ENCODE measurements at regions not wholly inside any gene's neighbourhood (a gene's known extent, or its start where the extent isn't known, plus 50 kb on each side); places are given as distances from the start of the nearest gene placed in this dataset.

DNA sequence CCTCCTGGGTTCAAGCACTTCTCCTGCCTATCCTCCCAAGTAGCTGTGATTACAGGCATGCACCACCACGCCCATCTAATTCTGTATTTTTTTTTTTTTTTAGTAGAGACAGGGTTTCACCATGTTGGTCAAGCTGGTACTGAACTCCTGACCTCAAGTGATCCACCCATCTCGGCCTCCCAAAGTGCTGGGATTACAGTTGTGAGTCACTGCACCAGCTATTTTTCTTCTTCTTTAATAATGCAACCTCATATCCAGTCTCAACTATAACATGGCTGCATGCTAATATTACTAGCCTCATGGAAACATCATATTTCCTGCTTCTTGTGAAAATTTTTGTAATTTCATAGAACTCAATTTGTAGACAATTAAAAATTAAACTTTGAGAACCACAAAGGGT, 706.5 kb downstream of the KCTD8 start:
- POLR2A ChIA-PET, result no interaction called here

More for the DNA sequence above, 706.5 kb downstream of the KCTD8 start:
- RAD21 ChIA-PET (ENCODE audit: unreplicated experiment), result no interaction called here
- Histone ChIP-seq H3K9me3 (replicated peaks; ENCODE audit: control insufficient read depth, insufficient read depth, low read length) (no peaks in the 10 kb centered on the region), H3K79me2 (ENCODE audit: control insufficient read depth, insufficient read depth, low read length) (no peaks in the 10 kb centered on the region), H3K27me3 (replicated peaks in 1 of 2; ENCODE audit: control insufficient read depth in 2 of 2, insufficient read depth in 2 of 2, low read length in 1 of 2) (no peaks in the 10 kb centered on the region), H3K36me3 (ENCODE audit: control insufficient read depth in 2 of 2, insufficient read depth in 2 of 2, low read length in 1 of 2) (no peaks in the 10 kb centered on the region), H3K4me3 (no peak overlapping the region), H4K20me1 (ENCODE audit: control insufficient read depth, insufficient read depth) (no peaks in the 10 kb centered on the region), H3K4me2 (ENCODE audit: control insufficient read depth, insufficient read depth) (no peak overlapping the region), H3K9ac (ENCODE audit: control insufficient read depth, insufficient read depth, low read length) (no peak overlapping the region), H3K4me1 (ENCODE audit: control insufficient read depth, insufficient read depth, low read length) (no peaks in the 10 kb centered on the region), H2AFZ (ENCODE audit: control insufficient read depth, low read depth, low read length) (no peak overlapping the region), H3K27ac (ENCODE audit: control insufficient read depth, insufficient read depth) (no peak overlapping the region)
- SMC1A ChIA-PET (ENCODE audit: uncharacterized antibody, unreplicated experiment), result no interaction called here
- DNase-seq (ENCODE audit: low read depth, low spot score) (no peak), ATAC-seq (no peak), FAIRE-seq (no peak)
- 0% methylated on average over 2 of the region's 2 CpGs for WGBS (ENCODE audit: insufficient coverage, insufficient replicate concordance, low lambda C conversion rate, missing lambda C conversion rate)
- intact Hi-C loops (cut with micrococcal nuclease; ENCODE audit: unreplicated experiment) (no loop called here), in situ Hi-C loops (cut with MboI) (no loop called here)
- CTCF ChIA-PET, result no interaction called here
- no TSS peak for BruUV-seq (replicated peaks)
- TF ChIP-seq NFYB (IDR thresholded peaks at IDR 0.05; ENCODE audit: insufficient read depth, low read depth, low read length) (no peak), RELA (IDR thresholded peaks at IDR 0.05; ENCODE audit: borderline replicate concordance, partially characterized antibody) (no peak), EED (IDR thresholded peaks at IDR 0.05; ENCODE audit: low read depth) (no peak), POU2F2 (IDR thresholded peaks at IDR 0.05; ENCODE audit: borderline replicate concordance, low read depth, low read length) (no peak), JUND (IDR thresholded peaks at IDR 0.05; ENCODE audit: low read depth, low read length) (no peak), ZNF384 (IDR thresholded peaks at IDR 0.05; ENCODE audit: borderline replicate concordance, low read depth, low read length) (no peak), MTA3 (IDR thresholded peaks at IDR 0.05; ENCODE audit: borderline replicate concordance, low read length) (no peak), CHD4 (IDR thresholded peaks at IDR 0.05) (no peak), NFYA (IDR thresholded peaks at IDR 0.05; ENCODE audit: borderline replicate concordance, low read depth, low read length) (no peak), TCF3 (IDR thresholded peaks at IDR 0.05; ENCODE audit: borderline replicate concordance, insufficient read depth, low read depth, low read length) (no peak), CBX3 (IDR thresholded peaks at IDR 0.05; ENCODE audit: borderline replicate concordance, low read depth) (no peak), IKZF1 (conservative IDR thresholded peaks at IDR 0.05) (no peak), TAF1 (IDR thresholded peaks at IDR 0.05; ENCODE audit: borderline replicate concordance, low read depth, low read length) (no peak), LARP7 (IDR thresholded peaks at IDR 0.05) (no peak), NR2F1 (conservative IDR thresholded peaks at IDR 0.05) (no peak), POLR2AphosphoS2 (IDR thresholded peaks at IDR 0.05; ENCODE audit: low read depth, low read length) (no peak)
- TF ChIP-seq, protein P1, sequence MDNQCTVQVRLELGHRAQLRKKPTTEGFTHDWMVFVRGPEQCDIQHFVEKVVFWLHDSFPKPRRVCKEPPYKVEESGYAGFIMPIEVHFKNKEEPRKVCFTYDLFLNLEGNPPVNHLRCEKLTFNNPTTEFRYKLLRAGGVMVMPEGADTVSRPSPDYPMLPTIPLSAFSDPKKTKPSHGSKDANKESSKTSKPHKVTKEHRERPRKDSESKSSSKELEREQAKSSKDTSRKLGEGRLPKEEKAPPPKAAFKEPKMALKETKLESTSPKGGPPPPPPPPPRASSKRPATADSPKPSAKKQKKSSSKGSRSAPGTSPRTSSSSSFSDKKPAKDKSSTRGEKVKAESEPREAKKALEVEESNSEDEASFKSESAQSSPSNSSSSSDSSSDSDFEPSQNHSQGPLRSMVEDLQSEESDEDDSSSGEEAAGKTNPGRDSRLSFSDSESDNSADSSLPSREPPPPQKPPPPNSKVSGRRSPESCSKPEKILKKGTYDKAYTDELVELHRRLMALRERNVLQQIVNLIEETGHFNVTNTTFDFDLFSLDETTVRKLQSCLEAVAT (IDR thresholded peaks at IDR 0.05), result no peak

Data from GM12878 (cell line).